Mesodermal cell (in vitro differentiated cells): ENCODE measurements at regions not wholly inside any gene's neighbourhood (a gene's known extent, or its start where the extent isn't known, plus 50 kb on each side); places are given as distances from the start of the nearest gene placed in this dataset.

Experiments
- H3K27ac ChIP-seq: 2 replicates; pipeline ENCODE4 v1.7.0; 2013; ENCODE audit warnings: mild to moderate bottlenecking, low read depth, low read length, moderate library complexity; ENCODE audit not compliant: severe bottlenecking
- H3K36me3 ChIP-seq: 2 replicates; pipeline ENCODE4 v1.7.1; 2013; ENCODE audit warnings: mild to moderate bottlenecking, low read length, moderate library complexity; ENCODE audit not compliant: control insufficient read depth, insufficient read depth
- H3K4me1 ChIP-seq: one replicate; pipeline ENCODE4 v1.7.1; 2013; ENCODE audit warnings: mild to moderate bottlenecking, low read length; ENCODE audit not compliant: insufficient read depth, control insufficient read depth, poor library complexity, severe bottlenecking
- H3K4me3 ChIP-seq: 2 replicates; pipeline ENCODE4 v1.7.0; 2013; ENCODE audit warnings: low read length, control low read depth, mild to moderate bottlenecking; ENCODE audit not compliant: insufficient read depth, poor library complexity, severe bottlenecking; ENCODE audit errors: extremely low read depth
- H3K9me3 ChIP-seq: 2 replicates; pipeline ENCODE4 v1.7.1; 2013; ENCODE audit warnings: mild to moderate bottlenecking, low read length, moderate library complexity; ENCODE audit not compliant: control insufficient read depth
- WGBS, 2 experiments: methylation state at CpG; one replicate each; pipeline ENCODE4 v1.1.5; 2013; ENCODE audit warnings: missing lambda C conversion rate in 2 of 2; ENCODE audit not compliant: insufficient coverage in 2 of 2; 5-methylcytosine and 5-hydroxymethylcytosine counted together

DNA sequence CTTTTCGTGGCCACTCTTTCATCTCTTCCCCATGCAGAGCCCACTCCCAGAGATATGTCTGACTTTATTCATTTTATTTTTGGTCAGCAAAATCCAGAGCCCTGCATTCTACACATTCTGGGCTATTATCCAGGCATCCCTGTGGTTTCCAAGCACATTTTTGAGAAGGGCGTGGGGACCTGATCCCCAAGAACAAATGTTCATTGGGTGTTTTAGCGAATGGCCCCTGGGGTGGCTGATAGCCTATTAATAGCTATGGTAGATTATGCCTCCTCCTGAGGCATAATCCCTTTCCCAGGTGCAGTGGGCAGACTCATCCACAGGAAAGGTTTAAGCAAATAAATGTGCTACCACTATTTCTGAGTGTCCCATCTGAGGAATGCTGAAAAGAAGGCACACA is 511.8 kb upstream of the USP24 start:
- no peaks in the 10 kb centered on the region for H3K9me3 ChIP-seq
- no peaks in the 10 kb centered on the region for H3K4me1 ChIP-seq
- 64 to 100% methylated on average over 2 to 3 of the region's 3 CpGs for WGBS, 2 experiments
- no peak overlapping the region for H3K4me3 ChIP-seq
- no peaks in the 10 kb centered on the region for H3K36me3 ChIP-seq
- no peak overlapping the region for H3K27ac ChIP-seq

GRCh38 chr1:55725378-55725777 is 510.2 kb upstream of the USP24 start:
- Histone ChIP-seq H3K4me3 (no peak overlapping the region), H3K4me1 (no peaks in the 10 kb centered on the region), H3K9me3 (no peaks in the 10 kb centered on the region), H3K36me3 (no peaks in the 10 kb centered on the region), H3K27ac (no peak overlapping the region)
- no CpG with 5 or more reads among the region's 1 CpG for WGBS, 2 experiments

DNA sequence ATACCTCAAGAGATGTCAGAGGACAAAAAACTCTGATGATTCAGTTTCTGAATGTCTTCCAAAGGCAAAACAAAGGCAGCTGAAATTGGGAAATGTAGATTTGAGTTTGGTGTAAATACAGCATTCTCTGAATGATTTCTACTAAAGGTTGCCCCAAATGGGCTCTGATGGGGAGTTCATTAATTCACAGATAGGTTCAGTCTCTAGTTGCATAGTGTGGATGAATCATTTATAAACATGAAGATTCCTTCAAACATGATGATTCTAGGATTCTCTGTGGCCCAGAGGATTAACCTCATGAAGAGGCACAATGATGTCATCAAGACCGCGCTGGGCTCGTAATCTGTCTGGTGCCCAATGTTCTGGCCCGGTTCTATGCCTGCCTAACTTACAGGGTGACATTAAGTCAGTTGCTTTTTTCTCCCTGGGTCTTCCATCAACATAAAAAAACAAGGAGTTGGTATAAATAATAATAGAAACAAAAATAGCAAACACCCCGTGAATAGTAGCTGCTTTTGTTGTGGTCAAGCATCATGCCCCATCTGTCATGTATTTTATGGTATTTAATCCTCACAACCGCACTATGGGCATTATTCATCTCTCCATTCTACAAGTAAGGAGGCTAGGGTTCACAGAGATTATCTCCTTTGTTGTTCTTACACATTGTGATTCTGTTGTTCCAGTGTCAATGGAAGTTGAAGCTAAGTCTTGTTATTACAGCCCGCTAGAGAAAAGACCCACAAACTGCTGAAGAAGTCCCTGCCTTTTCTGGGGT is 509.6 kb upstream of the USP24 start:
- H3K36me3 ChIP-seq = no peaks in the 10 kb centered on the region
- 100% methylated on average over 2 to 4 of the region's 7 CpGs for WGBS, 2 experiments
- H3K27ac ChIP-seq = no peak overlapping the region
- no peak overlapping the region for H3K4me3 ChIP-seq
- no peaks in the 10 kb centered on the region for H3K9me3 ChIP-seq
- H3K4me1 ChIP-seq = no peaks in the 10 kb centered on the region

GRCh38 chr1:55723001-55723400 is 507.8 kb upstream of the USP24 start:
- no peaks in the 10 kb centered on the region for H3K9me3 ChIP-seq
- no CpG with 5 or more reads among the region's 1 CpG for WGBS, 2 experiments
- no peak overlapping the region for H3K4me3 ChIP-seq
- no peaks in the 10 kb centered on the region for H3K36me3 ChIP-seq
- H3K4me1 ChIP-seq = peaks cover 6% of the 10 kb centered on the region
- no peak overlapping the region for H3K27ac ChIP-seq

DNA sequence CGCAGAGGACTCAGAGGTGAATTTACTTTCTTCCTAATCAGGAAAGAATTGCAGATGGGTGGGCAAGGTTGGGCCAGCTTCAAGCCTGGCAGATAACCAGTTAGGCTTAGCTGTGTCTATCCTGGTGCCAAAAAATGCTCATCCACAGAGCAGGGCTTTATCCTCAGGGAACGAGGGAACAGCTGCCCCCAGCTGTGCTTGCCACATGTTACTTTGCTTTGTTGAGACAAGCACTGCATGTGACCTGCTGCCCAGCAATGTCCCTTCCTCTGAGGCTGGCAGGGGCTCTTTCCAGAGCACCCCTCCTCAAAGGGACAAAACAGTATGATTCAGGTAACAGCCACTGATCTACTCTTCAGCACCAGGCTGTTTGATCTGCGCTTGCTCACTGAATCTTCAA is 505.1 kb upstream of the USP24 start:
- Histone ChIP-seq H3K36me3 (no peaks in the 10 kb centered on the region), H3K4me3 (no peak overlapping the region), H3K27ac (no peak overlapping the region), H3K9me3 (no peaks in the 10 kb centered on the region), H3K4me1 (peaks cover 6% of the 10 kb centered on the region)
- WGBS, 2 experiments = 55 to 57% methylated on average over 1 to 2 of the region's 3 CpGs

GRCh38 chr1:55718758-55719671 is 503.9 kb upstream of the USP24 start:
- 49 to 57% methylated on average over 7 of the region's 7 CpGs for WGBS, 2 experiments
- Histone ChIP-seq H3K27ac (no peak overlapping the region), H3K9me3 (no peaks in the 10 kb centered on the region), H3K36me3 (no peaks in the 10 kb centered on the region), H3K4me3 (no peak overlapping the region), H3K4me1 (peaks cover 6% of the 10 kb centered on the region)

DNA sequence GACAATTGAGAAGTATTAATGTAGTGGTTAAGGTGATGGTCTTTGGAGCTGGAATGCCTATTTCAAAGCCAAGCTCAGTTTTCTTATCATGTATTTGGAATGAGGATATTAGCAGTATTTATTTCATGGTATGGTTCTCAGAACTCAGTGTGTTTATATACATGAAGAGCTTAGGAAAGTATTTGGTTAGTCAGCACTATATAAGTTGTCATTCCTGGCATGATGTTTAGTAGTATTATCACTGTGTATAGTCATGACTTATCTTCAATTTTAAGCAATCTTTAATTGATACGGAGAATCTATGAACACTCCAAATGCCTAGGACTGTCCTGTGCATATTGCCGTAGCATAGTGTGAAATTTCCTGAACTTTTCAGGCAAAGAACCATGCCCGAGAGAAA is 501.9 kb upstream of the USP24 start:
- Histone ChIP-seq H3K4me3 (no peak overlapping the region), H3K4me1 (peaks cover 6% of the 10 kb centered on the region), H3K36me3 (no peaks in the 10 kb centered on the region), H3K9me3 (no peaks in the 10 kb centered on the region), H3K27ac (no peak overlapping the region)
- 86% methylated on average over 1 of the region's 3 CpGs; no CpG with 5 or more reads in 1 of the 2 experiments for WGBS, 2 experiments

- Histone ChIP-seq H3K27ac (no peak overlapping the region), H3K4me3 (no peak overlapping the region), H3K4me1 (peaks cover 6% of the 10 kb centered on the region), H3K9me3 (no peaks in the 10 kb centered on the region), H3K36me3 (no peaks in the 10 kb centered on the region)
- no CpG with 5 or more reads among the region's 1 CpG for WGBS, 2 experiments
Measured at GRCh38 chr1:55716610-55717009, 501.4 kb upstream of the USP24 start.

DNA sequence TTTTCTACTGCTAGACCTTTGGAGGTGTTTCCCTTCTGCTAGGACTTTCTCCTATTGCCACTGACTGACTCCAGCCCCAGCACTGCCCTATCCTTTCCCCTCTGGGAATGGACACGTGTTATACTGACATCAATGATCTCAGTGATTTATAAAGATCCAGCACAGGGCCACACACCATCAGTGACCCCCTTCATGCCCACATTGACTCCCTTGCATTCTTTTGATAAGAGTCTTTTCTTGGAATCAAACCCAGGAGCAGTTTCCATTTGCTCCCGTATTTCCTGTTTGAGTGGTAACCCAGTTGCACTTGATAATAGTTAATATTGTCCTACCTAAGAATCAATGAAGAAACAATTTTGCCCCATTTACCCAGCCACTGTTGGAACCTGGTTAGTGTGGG is 501.0 kb upstream of the USP24 start:
- Histone ChIP-seq H3K4me1 (peaks cover 6% of the 10 kb centered on the region), H3K36me3 (no peaks in the 10 kb centered on the region), H3K4me3 (no peak overlapping the region), H3K27ac (no peak overlapping the region), H3K9me3 (no peaks in the 10 kb centered on the region)
- WGBS, 2 experiments = 78 to 100% methylated on average over 1 of the region's 2 CpGs

- Histone ChIP-seq H3K36me3 (no peaks in the 10 kb centered on the region), H3K9me3 (no peaks in the 10 kb centered on the region), H3K4me1 (peaks cover 2% of the 10 kb centered on the region), H3K4me3 (no peak overlapping the region), H3K27ac (no peak overlapping the region)
- 100% methylated on average over 2 of the region's 3 CpGs; no CpG with 5 or more reads in 1 of the 2 experiments for WGBS, 2 experiments
Measured at GRCh38 chr1:55714230-55714629, 499.1 kb upstream of the USP24 start.

DNA sequence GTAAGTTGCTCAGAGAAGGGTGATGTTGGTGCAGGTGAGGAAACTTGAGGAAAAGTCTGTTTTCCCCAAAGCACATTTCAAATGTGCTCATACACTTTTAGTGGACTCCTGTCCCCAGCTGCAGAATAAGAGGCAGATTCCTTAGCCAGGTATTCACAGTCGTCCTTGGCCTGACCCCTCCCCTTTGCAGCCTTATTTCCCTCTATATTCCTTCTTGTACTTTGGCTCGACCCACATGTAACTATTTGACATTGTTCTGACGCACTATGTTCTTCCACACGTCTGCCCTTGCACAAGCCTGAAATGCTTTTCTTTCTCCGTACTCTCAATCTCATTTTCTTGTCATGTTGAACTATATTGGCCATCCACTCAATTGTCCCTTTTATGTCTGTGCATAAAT is 498.4 kb upstream of the USP24 start:
- no peaks in the 10 kb centered on the region for H3K36me3 ChIP-seq
- no peak overlapping the region for H3K27ac ChIP-seq
- H3K4me1 ChIP-seq = peaks cover 5% of the 10 kb centered on the region
- no peaks in the 10 kb centered on the region for H3K9me3 ChIP-seq
- WGBS, 2 experiments = 83 to 91% methylated on average over 4 to 5 of the region's 5 CpGs
- H3K4me3 ChIP-seq = no peak overlapping the region
